GM23338 (cell line): ENCODE measurements at regions not wholly inside any gene's neighbourhood (a gene's known extent, or its start where the extent isn't known, plus 50 kb on each side); places are given as distances from the start of the nearest gene placed in this dataset.

Source experiments
- ATAC-seq: fragments of 200-7000 bp; cut with Tn5 transposase; 3 replicates; pipeline ENCODE4 v1.9.1; 2020
- DNase-seq: peaks from one replicate; pipeline ENCODE4 v3.0.0-alpha.2; 2015; ENCODE audit warnings: low spot score
- H2AFZ ChIP-seq: fragments of 200-600 bp; sonication (generic); 2 replicates; pipeline ENCODE4 v1.8.0; 2016; ENCODE audit warnings: antibody characterized with exemption, mild to moderate bottlenecking, moderate library complexity
- H3F3A ChIP-seq: fragments of 200-600 bp; sonication (generic); replicated peaks from 2 replicates; pipeline ENCODE4 v1.8.0; 2017; ENCODE audit warnings: antibody characterized with exemption, mixed run types, low read depth
- H3K27ac ChIP-seq: fragments of 200-600 bp; sonication (generic); 2 replicates; pipeline ENCODE4 v1.6.1; 2016; ENCODE audit warnings: low read depth
- H3K27me3 ChIP-seq: fragments of 200-600 bp; sonication (generic); 2 replicates; pipeline ENCODE4 v1.8.0; 2016; ENCODE audit warnings: mild to moderate bottlenecking, mixed run types, moderate library complexity; ENCODE audit not compliant: insufficient read depth
- H3K36me3 ChIP-seq: fragments of 200-600 bp; sonication (generic); 2 replicates; pipeline ENCODE4 v1.8.0; 2016; ENCODE audit warnings: mild to moderate bottlenecking; ENCODE audit not compliant: insufficient read depth
- H3K4me1 ChIP-seq: fragments of 200-600 bp; sonication (generic); 2 replicates; pipeline ENCODE4 v1.8.0; 2016; ENCODE audit warnings: mild to moderate bottlenecking, moderate library complexity; ENCODE audit not compliant: insufficient read depth
- H3K4me2 ChIP-seq: fragments of 200-600 bp; sonication (generic); 2 replicates; pipeline ENCODE4 v1.7.1; 2017; ENCODE audit warnings: mixed run types
- H3K4me3 ChIP-seq: fragments of 200-600 bp; sonication (generic); 2 replicates; pipeline ENCODE4 v1.6.1; 2016; ENCODE audit warnings: mixed run types
- H3K79me2 ChIP-seq: fragments of 200-600 bp; sonication (generic); replicated peaks from 2 replicates; pipeline ENCODE4 v1.8.0; 2017; ENCODE audit warnings: mild to moderate bottlenecking; ENCODE audit not compliant: insufficient read depth
- H3K9me2 ChIP-seq: fragments of 200-600 bp; sonication (generic); 2 replicates; pipeline ENCODE4 v1.8.0; 2017; ENCODE audit not compliant: insufficient read depth
- H4K20me1 ChIP-seq: fragments of 200-600 bp; sonication (generic); replicated peaks from 2 replicates; pipeline ENCODE4 v1.8.0; 2017; ENCODE audit warnings: mild to moderate bottlenecking; ENCODE audit not compliant: insufficient read depth
- H3K27ac Mint-ChIP-seq: 2 replicates; pipeline ENCODE4 v1.8.0; 2020; ENCODE audit warnings: inconsistent platforms, mild to moderate bottlenecking, moderate library complexity, mixed read lengths
- H3K27me3 Mint-ChIP-seq: 3 replicates; pipeline ENCODE4 v1.8.0; 2022; ENCODE audit warnings: low read depth, mild to moderate bottlenecking, moderate library complexity, mixed read lengths, inconsistent platforms; ENCODE audit not compliant: insufficient read depth, poor library complexity
- H3K36me3 Mint-ChIP-seq: 3 replicates; pipeline ENCODE4 v1.8.0; 2021; ENCODE audit warnings: low read depth, mild to moderate bottlenecking, inconsistent platforms, moderate library complexity, mixed read lengths
- H3K4me1 Mint-ChIP-seq: 3 replicates; pipeline ENCODE4 v1.8.0; 2020; ENCODE audit warnings: mild to moderate bottlenecking, inconsistent platforms, mixed read lengths
- H3K4me3 Mint-ChIP-seq: 3 replicates; pipeline ENCODE4 v1.8.0; 2021; ENCODE audit warnings: moderate library complexity, mild to moderate bottlenecking, inconsistent platforms, mixed read lengths
- H3K9me3 Mint-ChIP-seq: 3 replicates; pipeline ENCODE4 v1.8.0; 2020; ENCODE audit warnings: moderate library complexity, mild to moderate bottlenecking, inconsistent platforms, mixed read lengths
- CTCF ChIP-seq, 2 experiments: fragments of 200-600 bp in 1 of 2; sonication (generic) in 1 of 2; conservative IDR thresholded peaks; 2 replicates each; pipeline versions ENCODE4 v1.5.1 to v1.6.1; 2016 to 2017; ENCODE audit warnings: antibody characterized with exemption in 2 of 2, low read depth in 2 of 2, mild to moderate bottlenecking in 2 of 2, moderate library complexity in 1 of 2
- ETS1 ChIP-seq: IDR thresholded peaks from 2 replicates; pipeline ENCODE4 v1.6.1; 2016; ENCODE audit warnings: antibody characterized with exemption
- EZH2 ChIP-seq: fragments of 200-600 bp; sonication (generic); IDR thresholded peaks from one replicate; pipeline ENCODE4 v1.8.0; 2017; ENCODE audit warnings: antibody characterized with exemption, mild to moderate bottlenecking, low read depth; ENCODE audit not compliant: unreplicated experiment
- EZH2phosphoT487 ChIP-seq: fragments of 200-600 bp; sonication (generic); IDR thresholded peaks from one replicate; pipeline ENCODE4 v1.8.1; 2018; ENCODE audit warnings: antibody characterized with exemption; ENCODE audit not compliant: unreplicated experiment
- JUNB ChIP-seq: IDR thresholded peaks from one replicate; pipeline ENCODE4 v1.6.1; 2016; ENCODE audit warnings: antibody characterized with exemption; ENCODE audit not compliant: unreplicated experiment
- NANOG ChIP-seq: IDR thresholded peaks from 2 replicates; pipeline ENCODE4 v1.6.1; 2016; ENCODE audit warnings: antibody characterized with exemption, borderline replicate concordance
- POLR2AphosphoS5 ChIP-seq: IDR thresholded peaks from 2 replicates; pipeline ENCODE4 v1.6.1; 2016; ENCODE audit warnings: antibody characterized with exemption, low read depth
- ZNF114 ChIP-seq: fragments of 250-450 bp; sonication (Bioruptor Pico); IDR thresholded peaks from 2 replicates; pipeline ENCODE4 v1.5.0; 2020; ENCODE audit warnings: mild to moderate bottlenecking, moderate library complexity
- ZNF462 ChIP-seq: fragments of 250-450 bp; sonication (Bioruptor Pico); IDR thresholded peaks from 2 replicates; pipeline ENCODE4 v1.5.0; 2020; ENCODE audit warnings: mild to moderate bottlenecking, moderate library complexity

DNA sequence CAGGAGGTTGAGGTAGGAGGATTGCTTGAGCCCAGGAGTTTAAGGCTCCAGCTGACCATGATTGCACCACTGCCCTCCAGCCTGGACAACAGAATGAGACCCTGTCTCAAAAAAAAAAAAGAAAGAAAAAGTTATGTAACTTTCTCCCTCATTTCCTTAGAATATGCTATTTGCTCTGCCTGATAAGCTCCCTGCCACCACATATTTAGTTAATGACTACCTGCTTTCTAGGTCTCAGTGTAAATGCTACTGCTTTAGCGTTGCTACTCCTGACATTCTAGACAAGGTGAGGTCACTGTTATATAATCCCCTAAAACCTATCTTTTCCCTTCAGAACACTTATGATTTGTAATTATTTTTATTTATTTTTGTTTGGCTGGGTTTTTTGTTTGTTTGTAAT, 86.3 kb upstream of the AMN1 start:
- H3K4me3 ChIP-seq, result no peak overlapping the region
- no peak overlapping the region for H2AFZ ChIP-seq

DNA sequence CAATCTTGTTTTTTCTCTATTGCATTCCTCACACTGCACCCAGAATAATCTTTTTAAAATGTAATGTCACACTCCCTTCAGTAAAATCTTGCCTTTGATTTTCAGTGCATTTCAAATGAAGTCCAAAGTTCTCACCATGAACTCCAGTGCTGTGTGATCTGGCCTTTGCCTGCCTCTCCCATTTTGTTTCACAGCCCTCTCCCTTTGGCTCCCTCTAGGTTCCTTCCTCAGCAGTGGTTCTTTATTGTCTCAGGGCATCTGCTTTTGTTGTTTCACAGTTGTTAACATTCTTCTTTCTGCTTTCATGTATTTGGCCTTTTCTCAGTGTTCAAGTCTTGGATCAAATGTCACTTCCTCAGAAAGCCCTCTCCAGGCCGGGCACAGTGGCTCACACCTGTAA, 84.5 kb upstream of the AMN1 start:
- Histone ChIP-seq H3K9me2 (no peaks in the 10 kb centered on the region), H3K27me3 (no peaks in the 10 kb centered on the region), H3K4me1 (no peaks in the 10 kb centered on the region), H2AFZ (no peak overlapping the region), H3K27ac (no peak overlapping the region), H4K20me1 (no peaks in the 10 kb centered on the region), H3K4me3 (no peak overlapping the region), H3K79me2 (no peaks in the 10 kb centered on the region), H3K36me3 (no peaks in the 10 kb centered on the region), H3K4me2 (no peak overlapping the region), H3F3A (no peaks in the 10 kb centered on the region)
- Mint-ChIP-seq H3K36me3 (no peaks in the 10 kb centered on the region), H3K27me3 (no peaks in the 10 kb centered on the region), H3K4me1 (peaks cover 5% of the 10 kb centered on the region; the same call in 2 of the 3 replicates), H3K27ac (no peak overlapping the region), H3K9me3 (no peaks in the 10 kb centered on the region), H3K4me3 (no peak overlapping the region)
- peak; percentile 95 for ATAC-seq
- DNase-seq, result peak; percentile 71
- TF ChIP-seq ZNF114 (CRISPR knock-in tag) (no peak), POLR2AphosphoS5 (no peak), ETS1 (no peak), ZNF462 (CRISPR knock-in tag) (0 out of 2 replicates have a peak, but pooled peaks have one; percentile 25), EZH2 (no peak), CTCF (conservative IDR thresholded peaks at IDR 0.05; ENCODE audit: low read depth in 2 of 2) (peak; percentile 41 to 51), EZH2phosphoT487 (no peak), NANOG (no peak), JUNB (no peak)

More for the DNA sequence above, 86.3 kb upstream of the AMN1 start:
- DNase-seq (no peak), ATAC-seq (no peak)
- H3K27me3 Mint-ChIP-seq, result no peaks in the 10 kb centered on the region
- H3K27me3 ChIP-seq, result no peaks in the 10 kb centered on the region
- H3K27ac Mint-ChIP-seq, result no peak overlapping the region
- H4K20me1 ChIP-seq, result no peaks in the 10 kb centered on the region
- no peaks in the 10 kb centered on the region for H3K36me3 ChIP-seq
- TF ChIP-seq JUNB (no peak), EZH2phosphoT487 (no peak), NANOG (no peak)
- H3K9me3 Mint-ChIP-seq, result no peaks in the 10 kb centered on the region
- no peak overlapping the region for H3K4me2 ChIP-seq
- H3F3A ChIP-seq, result no peaks in the 10 kb centered on the region
- no peaks in the 10 kb centered on the region for H3K36me3 Mint-ChIP-seq
- peaks cover 5% of the 10 kb centered on the region; the same call in 2 of the 3 replicates for H3K4me1 Mint-ChIP-seq
- H3K4me1 ChIP-seq, result no peaks in the 10 kb centered on the region
- H3K27ac ChIP-seq, result no peak overlapping the region
- H3K4me3 Mint-ChIP-seq, result no peak overlapping the region
- H3K9me2 ChIP-seq, result no peaks in the 10 kb centered on the region
- H3K79me2 ChIP-seq, result no peaks in the 10 kb centered on the region
